ENCODE measurements at regions not wholly inside any gene's neighbourhood (a gene's known extent, or its start where the extent isn't known, plus 50 kb on each side); places are given as distances from the start of the nearest gene placed in this dataset.

DNA sequence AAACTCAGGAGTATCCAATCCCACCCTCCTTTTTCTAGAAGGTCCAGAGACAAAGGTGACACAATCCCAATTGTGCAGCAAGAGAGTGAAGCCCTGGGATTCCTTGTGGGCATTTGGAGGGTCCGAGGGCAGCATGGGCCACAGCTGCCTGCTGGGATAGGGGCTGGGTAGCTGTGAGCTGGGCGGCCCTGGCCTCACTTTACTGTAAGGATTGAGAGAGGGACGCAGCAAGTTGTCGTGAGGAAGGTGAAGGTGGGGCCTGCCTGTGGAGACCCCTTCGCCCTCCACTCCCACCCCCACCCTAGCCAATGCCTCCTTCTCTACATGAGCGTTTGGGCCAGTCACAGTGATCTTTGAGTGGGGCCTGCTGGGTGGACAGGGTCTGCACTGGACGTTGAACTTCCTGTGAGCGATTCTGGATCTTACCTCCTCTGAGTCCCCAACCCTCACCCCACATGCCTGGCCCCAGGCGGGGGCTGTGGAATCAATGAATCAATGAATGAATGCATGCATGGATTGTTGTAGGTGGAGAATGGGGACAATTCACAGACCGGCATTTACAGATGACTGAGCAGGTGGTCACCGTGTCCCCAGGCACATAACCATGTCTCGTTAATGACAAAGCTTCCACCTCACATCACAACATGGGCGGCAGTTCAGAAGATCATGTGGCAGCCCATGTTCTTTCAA lies 107.2 kb downstream of the INHBB start:
- Histone ChIP-seq H3K27me3 (no peaks in the 10 kb centered on the region), H3K4me1 (replicated peaks in 1 of 2) (no peaks in the 10 kb centered on the region), H3K4me3 (no peak overlapping the region), H3K36me3 (replicated peaks in 1 of 2) (no peaks in the 10 kb centered on the region), H3K27ac (no peak overlapping the region), H3K9me3 (replicated peaks in 1 of 3) (no peaks in the 10 kb centered on the region)
- 90 to 94% (median 93%) methylated on average over 12 to 13 of the region's 13 CpGs for WGBS, 4 donors
- no peak for DNase-seq
- intact Hi-C loops (cut with DNase I): no loop called here
- no peak for TF ChIP-seq POLR2A (IDR thresholded peaks at IDR 0.05)
- TF ChIP-seq, protein P1, sequence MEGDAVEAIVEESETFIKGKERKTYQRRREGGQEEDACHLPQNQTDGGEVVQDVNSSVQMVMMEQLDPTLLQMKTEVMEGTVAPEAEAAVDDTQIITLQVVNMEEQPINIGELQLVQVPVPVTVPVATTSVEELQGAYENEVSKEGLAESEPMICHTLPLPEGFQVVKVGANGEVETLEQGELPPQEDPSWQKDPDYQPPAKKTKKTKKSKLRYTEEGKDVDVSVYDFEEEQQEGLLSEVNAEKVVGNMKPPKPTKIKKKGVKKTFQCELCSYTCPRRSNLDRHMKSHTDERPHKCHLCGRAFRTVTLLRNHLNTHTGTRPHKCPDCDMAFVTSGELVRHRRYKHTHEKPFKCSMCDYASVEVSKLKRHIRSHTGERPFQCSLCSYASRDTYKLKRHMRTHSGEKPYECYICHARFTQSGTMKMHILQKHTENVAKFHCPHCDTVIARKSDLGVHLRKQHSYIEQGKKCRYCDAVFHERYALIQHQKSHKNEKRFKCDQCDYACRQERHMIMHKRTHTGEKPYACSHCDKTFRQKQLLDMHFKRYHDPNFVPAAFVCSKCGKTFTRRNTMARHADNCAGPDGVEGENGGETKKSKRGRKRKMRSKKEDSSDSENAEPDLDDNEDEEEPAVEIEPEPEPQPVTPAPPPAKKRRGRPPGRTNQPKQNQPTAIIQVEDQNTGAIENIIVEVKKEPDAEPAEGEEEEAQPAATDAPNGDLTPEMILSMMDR (IDR thresholded peaks at IDR 0.05): no peak

DNA sequence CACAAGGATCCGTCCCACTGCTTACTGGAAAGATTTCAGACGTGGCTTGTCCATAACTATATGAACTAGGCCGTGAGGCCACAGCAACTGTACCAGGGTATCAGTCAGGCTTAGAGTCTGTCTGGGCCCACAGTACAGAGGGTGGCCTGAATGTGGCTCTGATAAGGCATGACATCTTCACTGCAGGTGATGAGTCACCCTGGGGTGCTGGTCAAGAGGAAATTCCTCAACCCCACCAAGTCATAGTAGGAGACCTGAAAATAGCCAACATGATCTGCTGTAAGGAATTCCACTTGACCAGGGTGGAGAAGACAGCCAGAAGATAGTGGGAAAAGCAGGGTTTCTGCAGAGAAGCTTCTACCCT lies 107.7 kb downstream of the INHBB start:
- Histone ChIP-seq H3K9me3 (replicated peaks in 1 of 3) (peaks cover 0 to 4% (median 0%) of the 10 kb centered on the region in 3 donors), H3K4me1 (replicated peaks in 1 of 2) (no peaks in the 10 kb centered on the region), H3K27me3 (no peaks in the 10 kb centered on the region), H3K27ac (no peak overlapping the region), H3K4me3 (no peak overlapping the region), H3K36me3 (replicated peaks in 1 of 2) (no peaks in the 10 kb centered on the region)
- TF ChIP-seq POLR2A (IDR thresholded peaks at IDR 0.05): no peak
- TF ChIP-seq, protein P1 (IDR thresholded peaks at IDR 0.05): no peak
- WGBS, 4 donors: 84 to 100% (median 91%) methylated on average over 2 to 3 of the region's 3 CpGs
- intact Hi-C loops (cut with DNase I): no loop called here
- DNase-seq: no peak

DNA sequence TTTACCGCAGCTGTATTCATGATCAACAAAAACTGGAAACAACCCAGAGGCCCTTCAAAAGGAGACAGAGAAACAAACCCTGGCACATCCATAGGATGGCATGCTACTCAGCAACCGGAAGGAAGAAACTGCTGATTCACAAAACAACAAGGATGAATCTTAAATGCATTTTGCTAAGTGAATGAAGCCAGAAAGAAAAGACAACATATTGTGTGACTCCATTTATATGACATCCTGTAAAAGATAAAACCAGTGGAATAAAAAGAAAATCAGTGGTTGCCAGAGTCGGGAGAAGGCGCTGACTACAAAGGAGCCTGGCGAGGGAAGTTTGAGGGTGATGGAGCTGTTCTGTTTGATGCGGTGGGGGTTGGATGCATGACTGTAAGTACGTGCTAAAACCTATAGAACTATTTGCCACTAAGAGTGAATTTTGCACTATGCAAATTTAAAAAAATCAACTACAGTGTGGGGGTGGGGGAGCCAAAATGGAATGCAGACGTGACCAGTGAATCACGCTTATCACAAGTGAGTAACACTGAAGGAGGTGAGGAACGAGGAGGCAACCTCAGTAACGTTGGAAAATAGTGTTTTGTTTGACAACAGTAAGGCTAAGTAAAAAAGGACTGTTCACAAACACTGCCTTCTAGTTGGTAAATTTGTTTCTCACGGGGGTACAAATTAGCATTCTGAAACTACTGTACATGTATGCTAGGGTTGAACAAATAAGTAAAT lies 108.9 kb downstream of the INHBB start:
- no peak overlapping the region for H3K4me3 ChIP-seq
- peaks cover 0 to 10% (median 0%) of the 10 kb centered on the region in 3 donors for H3K9me3 ChIP-seq (replicated peaks in 1 of 3)
- WGBS, 4 donors: 77 to 85% (median 83%) methylated on average over 12 of the region's 12 CpGs
- intact Hi-C loops (cut with DNase I): no loop called here
- DNase-seq: no peak
- no peaks in the 10 kb centered on the region for H3K36me3 ChIP-seq (replicated peaks in 1 of 2)
- no peak overlapping the region for H3K27ac ChIP-seq
- no peaks in the 10 kb centered on the region for H3K27me3 ChIP-seq
- H3K4me1 ChIP-seq (replicated peaks in 1 of 2): no peaks in the 10 kb centered on the region
- TF ChIP-seq POLR2A (IDR thresholded peaks at IDR 0.05): no peak
- TF ChIP-seq, protein P1 (IDR thresholded peaks at IDR 0.05): no peak

DNA sequence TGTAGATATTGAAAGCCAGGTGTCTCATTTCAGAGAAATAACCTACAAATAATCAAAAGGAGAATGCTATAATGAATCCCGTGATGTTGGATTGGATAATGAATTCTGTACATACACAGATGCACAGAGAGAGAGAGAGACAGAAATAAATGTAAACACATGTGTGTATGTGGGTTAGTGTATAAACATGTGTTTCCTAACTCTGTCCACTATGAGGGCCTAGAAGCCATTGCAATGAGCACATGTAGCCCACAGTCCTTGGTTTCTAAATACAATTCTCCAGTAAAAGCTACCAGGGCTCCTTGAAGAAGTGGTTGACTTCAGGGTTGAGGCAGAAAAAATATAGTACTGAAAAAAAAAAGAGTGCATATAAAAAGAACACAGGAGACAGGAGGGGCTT lies 109.5 kb downstream of the INHBB start:
- Histone ChIP-seq H3K27me3 (no peaks in the 10 kb centered on the region), H3K36me3 (replicated peaks in 1 of 2) (no peaks in the 10 kb centered on the region), H3K27ac (no peak overlapping the region), H3K4me1 (replicated peaks in 1 of 2) (no peaks in the 10 kb centered on the region), H3K4me3 (no peak overlapping the region), H3K9me3 (replicated peaks in 1 of 3) (peaks cover 0 to 10% (median 0%) of the 10 kb centered on the region in 3 donors)
- intact Hi-C loops (cut with DNase I): no loop called here
- DNase-seq: no peak
- WGBS, 4 donors: 83 to 92% (median 89%) methylated on average over 1 of the region's 1 CpG
- TF ChIP-seq, protein P1 (IDR thresholded peaks at IDR 0.05): no peak
- no peak for TF ChIP-seq POLR2A (IDR thresholded peaks at IDR 0.05)
